DND-41 (cell line): ENCODE measurements at regions not wholly inside any gene's neighbourhood (a gene's known extent, or its start where the extent isn't known, plus 50 kb on each side); places are given as distances from the start of the nearest gene placed in this dataset.

Experiments
- ATAC-seq: fragments of 200-7000 bp; cut with Tn5 transposase; 3 replicates; pipeline ENCODE4 v1.9.1; 2021; ENCODE audit warnings: low read depth; ENCODE audit not compliant: insufficient read depth
- DNase-seq: peaks from one replicate; pipeline ENCODE4 v3.0.0-alpha.2; 2020
- H2AFZ ChIP-seq: 2 replicates; pipeline ENCODE4 v1.6.0; 2012; ENCODE audit warnings: low read depth, low read length
- H3K27ac ChIP-seq: 2 replicates; pipeline ENCODE4 v1.5.1; 2012; ENCODE audit warnings: low read length, inconsistent platforms
- H3K27me3 ChIP-seq: fragments of 200-600 bp; sonication (generic); 2 replicates; pipeline ENCODE4 v1.6.0; 2012; ENCODE audit warnings: low read length, mild to moderate bottlenecking, inconsistent platforms; ENCODE audit not compliant: insufficient read depth, poor library complexity
- H3K36me3 ChIP-seq: 2 replicates; pipeline ENCODE4 v1.5.1; 2012; ENCODE audit warnings: low read length, inconsistent platforms; ENCODE audit not compliant: insufficient read depth
- H3K4me1 ChIP-seq: 2 replicates; pipeline ENCODE4 v1.5.1; 2012; ENCODE audit warnings: mild to moderate bottlenecking, low read length; ENCODE audit not compliant: insufficient read depth
- H3K4me2 ChIP-seq: 2 replicates; pipeline ENCODE4 v1.6.0; 2012; ENCODE audit warnings: mild to moderate bottlenecking, moderate library complexity, low read length, inconsistent platforms; ENCODE audit not compliant: insufficient read depth
- H3K4me3 ChIP-seq, 2 experiments: fragments of 200-600 bp in 1 of 2; shearing (Covaris generic) in 1 of 2; 2 replicates each; pipeline ENCODE4 v1.5.1; 2012 to 2016; ENCODE audit warnings: inconsistent platforms in 2 of 2, low read length in 2 of 2, mild to moderate bottlenecking in 2 of 2, low read depth in 1 of 2, moderate library complexity in 1 of 2
- H3K79me2 ChIP-seq: 2 replicates; pipeline ENCODE4 v1.6.0; 2012; ENCODE audit warnings: low read length, inconsistent platforms; ENCODE audit not compliant: insufficient read depth
- H3K9ac ChIP-seq: 2 replicates; pipeline ENCODE4 v1.6.0; 2012; ENCODE audit warnings: low read depth, mild to moderate bottlenecking, inconsistent platforms, low read length, moderate library complexity
- H3K9me3 ChIP-seq: 2 replicates; pipeline ENCODE4 v1.5.1; 2012; ENCODE audit warnings: low read length, moderate library complexity, mild to moderate bottlenecking, inconsistent platforms; ENCODE audit not compliant: insufficient read depth, severe bottlenecking
- H4K20me1 ChIP-seq: 2 replicates; pipeline ENCODE4 v1.6.0; 2012; ENCODE audit warnings: low read length; ENCODE audit not compliant: insufficient read depth
- CTCF ChIP-seq: IDR thresholded peaks from 2 replicates; pipeline ENCODE4 v1.5.1; 2012; ENCODE audit warnings: borderline replicate concordance, low read length, moderate library complexity, mild to moderate bottlenecking; ENCODE audit not compliant: poor library complexity, severe bottlenecking; ENCODE audit errors: extremely low read depth
- EZH2 ChIP-seq: IDR thresholded peaks from 3 replicates; pipeline ENCODE4 v1.6.1; 2012; ENCODE audit warnings: borderline replicate concordance, low read depth, mild to moderate bottlenecking, moderate library complexity, low read length, inconsistent platforms; ENCODE audit not compliant: severe bottlenecking

DNA sequence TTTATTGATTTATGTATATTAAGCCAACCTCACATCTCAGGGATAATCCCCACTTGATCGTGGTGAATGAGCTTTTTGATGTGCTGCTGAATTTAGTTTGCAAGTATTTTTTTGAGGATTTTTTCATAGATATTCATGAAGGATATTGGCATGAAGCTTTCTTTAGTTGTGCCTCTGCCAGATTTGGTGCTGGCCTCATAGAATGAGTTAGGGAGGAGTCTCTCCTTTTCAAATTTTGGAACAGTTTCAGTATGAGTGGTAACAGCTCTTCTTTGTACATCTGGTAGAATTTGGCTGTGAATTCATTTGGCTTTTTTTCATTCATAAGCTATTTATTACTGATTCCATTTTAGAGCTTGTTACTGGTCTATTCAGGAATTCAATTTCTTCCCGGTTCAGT, 197.2 kb upstream of the NDST4 start:
- Histone ChIP-seq H2AFZ (no peak overlapping the region), H3K4me3 (no peak overlapping the region), H3K9ac (no peak overlapping the region), H3K4me2 (no peak overlapping the region), H3K27me3 (no peaks in the 10 kb centered on the region), H3K36me3 (no peaks in the 10 kb centered on the region), H3K79me2 (no peaks in the 10 kb centered on the region), H3K27ac (no peak overlapping the region), H4K20me1 (no peaks in the 10 kb centered on the region), H3K4me1 (no peaks in the 10 kb centered on the region), H3K9me3 (no peaks in the 10 kb centered on the region)
- ATAC-seq (no peak), DNase-seq (no peak)
- TF ChIP-seq CTCF (no peak), EZH2 (no peak)

- H3K4me3 ChIP-seq, result no peak overlapping the region
- H3K9me3 ChIP-seq, result no peaks in the 10 kb centered on the region
- ATAC-seq (no peak), DNase-seq (no peak)
- H3K27me3 ChIP-seq, result no peaks in the 10 kb centered on the region
- H3K4me2 ChIP-seq, result no peak overlapping the region
- TF ChIP-seq EZH2 (no peak), CTCF (no peak)
- no peak overlapping the region for H3K27ac ChIP-seq
- no peaks in the 10 kb centered on the region for H3K79me2 ChIP-seq
- H3K36me3 ChIP-seq, result no peaks in the 10 kb centered on the region
- no peak overlapping the region for H2AFZ ChIP-seq
- no peak overlapping the region for H3K9ac ChIP-seq
- peaks cover 24% of the 10 kb centered on the region for H3K4me1 ChIP-seq
- H4K20me1 ChIP-seq, result no peaks in the 10 kb centered on the region
These were observed 181.3 kb upstream of the NDST4 start for GRCh38 chr4:115294717-115295116.

DNA sequence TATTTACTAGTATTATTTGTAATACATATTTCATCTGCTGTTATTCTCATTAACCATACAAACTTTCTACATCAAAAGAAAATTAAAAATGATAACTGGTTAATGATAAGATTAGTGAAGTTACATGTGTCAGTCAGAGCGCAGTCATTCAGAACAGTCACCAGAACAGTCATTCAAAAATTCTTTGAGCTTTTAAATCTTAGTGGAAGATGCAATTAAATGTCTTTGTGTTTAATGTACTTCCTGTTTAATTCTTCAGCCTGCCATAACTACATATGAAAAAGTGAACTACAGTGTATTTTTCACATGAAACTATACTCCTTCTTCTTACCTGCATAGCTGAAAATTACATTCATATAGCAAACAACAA, 179.7 kb upstream of the NDST4 start:
- Histone ChIP-seq H3K4me1 (peaks cover 24% of the 10 kb centered on the region), H3K27ac (no peak overlapping the region), H2AFZ (no peak overlapping the region; the same call in 1 of the 2 replicates), H3K9me3 (no peaks in the 10 kb centered on the region), H4K20me1 (no peaks in the 10 kb centered on the region), H3K9ac (no peak overlapping the region), H3K4me2 (no peak overlapping the region), H3K27me3 (no peaks in the 10 kb centered on the region), H3K79me2 (no peaks in the 10 kb centered on the region), H3K4me3 (no peak overlapping the region), H3K36me3 (no peaks in the 10 kb centered on the region)
- no peak for TF ChIP-seq EZH2
- TF ChIP-seq CTCF, result no peak
- ATAC-seq (no peak), DNase-seq (no peak)
